OCI-LY1 (cell line): ENCODE measurements at regions not wholly inside any gene's neighbourhood (a gene's known extent, or its start where the extent isn't known, plus 50 kb on each side); places are given as distances from the start of the nearest gene placed in this dataset.
"Not testable (repeated sequence)": the region's sequence is repeated elsewhere in the genome, so short reads cannot be mapped to it uniquely, and the experiment has no call there.

Experiments used
- H2AFZ ChIP-seq: fragments of 200-600 bp; sonication (generic), shearing (Covaris generic); 2 replicates; pipeline ENCODE4 v1.6.0; 2014; ENCODE audit warnings: antibody characterized with exemption, mild to moderate bottlenecking, low read length
- H3F3A ChIP-seq: fragments of 200-600 bp; sonication (generic), shearing (Covaris generic); 2 replicates; pipeline ENCODE4 v1.6.0; 2014; ENCODE audit warnings: mild to moderate bottlenecking, antibody characterized with exemption, low read length, moderate library complexity; ENCODE audit not compliant: insufficient read depth
- H3K27ac ChIP-seq: fragments of 200-600 bp; sonication (generic); 2 replicates; pipeline ENCODE4 v1.5.1; 2014; ENCODE audit warnings: low read length, mixed run types, mild to moderate bottlenecking, low read depth; ENCODE audit not compliant: poor library complexity, severe bottlenecking
- H3K27me3 ChIP-seq: fragments of 200-600 bp; sonication (generic); 2 replicates; pipeline ENCODE4 v1.6.0; 2014; ENCODE audit warnings: antibody characterized with exemption, mild to moderate bottlenecking, low read length, moderate library complexity; ENCODE audit not compliant: insufficient read depth
- H3K36me3 ChIP-seq: fragments of 200-600 bp; sonication (generic); 2 replicates; pipeline ENCODE4 v1.6.1; 2014; ENCODE audit warnings: mild to moderate bottlenecking, antibody characterized with exemption, low read length, moderate library complexity, mixed read lengths; ENCODE audit not compliant: insufficient read depth
- H3K4me1 ChIP-seq: fragments of 200-600 bp; sonication (generic); 2 replicates; pipeline ENCODE4 v1.5.1; 2014; ENCODE audit warnings: mild to moderate bottlenecking, low read length, moderate library complexity; ENCODE audit not compliant: insufficient read depth, severe bottlenecking
- H3K4me2 ChIP-seq: fragments of 200-600 bp; sonication (generic), shearing (Covaris generic); 2 replicates; pipeline ENCODE4 v1.6.1; 2014; ENCODE audit warnings: low read length
- H3K4me3 ChIP-seq: fragments of 200-600 bp; sonication (generic); 2 replicates; pipeline ENCODE4 v1.5.1; 2014; ENCODE audit warnings: low read length, low read depth, mild to moderate bottlenecking, mixed read lengths; ENCODE audit not compliant: poor library complexity, severe bottlenecking
- H3K79me2 ChIP-seq: fragments of 200-600 bp; shearing (Covaris generic); 2 replicates; pipeline ENCODE4 v1.6.1; 2016; ENCODE audit warnings: mixed run types, low read length, mixed read lengths; ENCODE audit not compliant: insufficient read depth
- H3K9ac ChIP-seq: fragments of 200-600 bp; sonication (generic), shearing (Covaris generic); 2 replicates; pipeline ENCODE4 v1.6.1; 2014; ENCODE audit warnings: mild to moderate bottlenecking, low read length, mixed read lengths
- H3K9me2 ChIP-seq: fragments of 200-600 bp; sonication (generic), shearing (Covaris generic); 2 replicates; pipeline ENCODE4 v1.6.1; 2014; ENCODE audit warnings: low read depth, mild to moderate bottlenecking, low read length, mixed read lengths
- H3K9me3 ChIP-seq: fragments of 200-600 bp; shearing (Covaris generic); 2 replicates; pipeline ENCODE4 v1.6.1; 2014; ENCODE audit warnings: low read length, mixed read lengths
- H4K20me1 ChIP-seq: fragments of 200-600 bp; sonication (generic), shearing (Covaris generic); 2 replicates; pipeline ENCODE4 v1.6.0; 2016; ENCODE audit warnings: mild to moderate bottlenecking, low read length; ENCODE audit not compliant: insufficient read depth
- EZH2 ChIP-seq: fragments of 200-600 bp; sonication (generic), shearing (Covaris generic); IDR thresholded peaks from 2 replicates; pipeline ENCODE4 v1.8.0; 2017; ENCODE audit warnings: borderline replicate concordance, mixed run types, mild to moderate bottlenecking, antibody characterized with exemption, low read length, moderate library complexity, mixed read lengths
- TF ChIP-seq, protein P1 (sequence below): fragments of 200-600 bp; sonication (generic), shearing (Covaris generic); IDR thresholded peaks from 2 replicates; pipeline ENCODE4 v1.5.1; 2017; ENCODE audit warnings: mild to moderate bottlenecking, antibody characterized with exemption, low read length, moderate library complexity, mixed read lengths

DNA sequence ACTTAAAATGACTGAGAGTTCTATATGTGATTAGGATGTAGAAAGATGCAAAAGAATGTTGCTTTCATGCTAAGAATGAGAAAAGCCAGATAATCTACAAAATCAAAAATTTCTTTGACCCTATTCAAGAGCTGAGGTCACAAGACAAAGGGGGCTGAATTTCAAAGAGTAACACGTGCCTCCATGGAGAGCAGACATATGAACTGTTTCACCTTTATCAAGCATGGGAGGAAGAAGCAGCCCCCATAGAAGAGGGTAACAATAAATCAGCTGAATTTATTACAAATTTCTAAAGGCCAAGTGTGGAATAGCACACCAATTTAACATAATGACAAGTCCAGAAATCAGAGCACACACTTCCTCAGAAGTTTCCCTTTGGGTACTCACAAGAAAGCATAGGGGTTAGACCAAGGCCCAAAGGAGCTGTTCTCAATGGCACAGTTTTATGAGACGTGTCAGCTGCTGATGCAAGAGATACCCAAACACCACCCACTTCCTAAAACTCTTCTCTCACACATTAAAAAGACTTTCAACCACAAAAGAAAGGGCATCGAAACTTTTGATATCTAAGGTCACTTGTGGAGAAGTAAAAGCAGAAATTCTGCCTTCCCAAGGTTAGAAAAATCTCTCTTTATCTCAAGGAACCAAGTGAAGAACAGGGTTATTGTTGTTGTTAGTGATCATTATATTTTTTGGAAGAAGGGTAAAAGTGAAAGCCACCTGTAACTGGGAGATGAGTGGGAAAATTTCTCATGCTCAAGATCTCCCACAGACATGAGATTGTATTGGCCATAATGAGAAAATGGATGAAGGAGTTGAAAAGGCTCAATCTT lies 950.1 kb downstream of the TRIB2 start:
- TF ChIP-seq, protein P1, sequence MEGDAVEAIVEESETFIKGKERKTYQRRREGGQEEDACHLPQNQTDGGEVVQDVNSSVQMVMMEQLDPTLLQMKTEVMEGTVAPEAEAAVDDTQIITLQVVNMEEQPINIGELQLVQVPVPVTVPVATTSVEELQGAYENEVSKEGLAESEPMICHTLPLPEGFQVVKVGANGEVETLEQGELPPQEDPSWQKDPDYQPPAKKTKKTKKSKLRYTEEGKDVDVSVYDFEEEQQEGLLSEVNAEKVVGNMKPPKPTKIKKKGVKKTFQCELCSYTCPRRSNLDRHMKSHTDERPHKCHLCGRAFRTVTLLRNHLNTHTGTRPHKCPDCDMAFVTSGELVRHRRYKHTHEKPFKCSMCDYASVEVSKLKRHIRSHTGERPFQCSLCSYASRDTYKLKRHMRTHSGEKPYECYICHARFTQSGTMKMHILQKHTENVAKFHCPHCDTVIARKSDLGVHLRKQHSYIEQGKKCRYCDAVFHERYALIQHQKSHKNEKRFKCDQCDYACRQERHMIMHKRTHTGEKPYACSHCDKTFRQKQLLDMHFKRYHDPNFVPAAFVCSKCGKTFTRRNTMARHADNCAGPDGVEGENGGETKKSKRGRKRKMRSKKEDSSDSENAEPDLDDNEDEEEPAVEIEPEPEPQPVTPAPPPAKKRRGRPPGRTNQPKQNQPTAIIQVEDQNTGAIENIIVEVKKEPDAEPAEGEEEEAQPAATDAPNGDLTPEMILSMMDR = no peak
- no peak for TF ChIP-seq EZH2
- H3K9ac ChIP-seq = no peak overlapping the region
- no peak overlapping the region for H2AFZ ChIP-seq

DNA sequence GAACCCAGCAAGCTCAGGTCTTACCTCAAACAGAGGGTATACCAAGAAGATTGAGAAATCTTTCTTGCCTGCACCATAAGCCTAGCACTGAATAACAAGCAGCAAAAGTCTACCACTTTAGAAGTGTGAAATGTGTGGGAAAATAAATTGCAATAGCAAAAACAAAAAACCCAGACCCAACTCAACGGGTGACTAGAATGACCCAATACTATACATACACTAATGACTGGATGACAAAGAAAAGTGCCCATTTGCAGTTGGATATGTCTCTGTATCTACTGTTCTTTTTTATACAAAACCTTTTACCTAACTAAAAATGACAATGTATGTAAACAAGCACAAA lies 950.6 kb downstream of the TRIB2 start:
- no peaks in the 10 kb centered on the region for H3K27me3 ChIP-seq
- H3F3A ChIP-seq = no peaks in the 10 kb centered on the region
- no peaks in the 10 kb centered on the region for H3K9me3 ChIP-seq
- no peaks in the 10 kb centered on the region for H4K20me1 ChIP-seq
- no peak overlapping the region for H3K4me2 ChIP-seq
- H3K9me2 ChIP-seq = no peaks in the 10 kb centered on the region
- H2AFZ ChIP-seq = no peak overlapping the region
- TF ChIP-seq, protein P1 = no peak
- no peak for TF ChIP-seq EZH2
- no peaks in the 10 kb centered on the region for H3K4me1 ChIP-seq
- no peak overlapping the region for H3K27ac ChIP-seq
- no peak overlapping the region for H3K9ac ChIP-seq
- H3K36me3 ChIP-seq = no peaks in the 10 kb centered on the region
- H3K4me3 ChIP-seq = no peak overlapping the region
- no peaks in the 10 kb centered on the region for H3K79me2 ChIP-seq

More for the DNA sequence above, 950.1 kb downstream of the TRIB2 start:
- no peaks in the 10 kb centered on the region for H3K79me2 ChIP-seq
- H3K27me3 ChIP-seq = no peaks in the 10 kb centered on the region
- H3K36me3 ChIP-seq = no peaks in the 10 kb centered on the region
- no peaks in the 10 kb centered on the region for H4K20me1 ChIP-seq
- no peaks in the 10 kb centered on the region for H3K9me3 ChIP-seq
- no peak overlapping the region for H3K27ac ChIP-seq
- no peaks in the 10 kb centered on the region for H3K9me2 ChIP-seq
- no peak overlapping the region for H3K4me3 ChIP-seq
- no peaks in the 10 kb centered on the region for H3K4me1 ChIP-seq
- H3K4me2 ChIP-seq = no peak overlapping the region
- no peaks in the 10 kb centered on the region for H3F3A ChIP-seq

DNA sequence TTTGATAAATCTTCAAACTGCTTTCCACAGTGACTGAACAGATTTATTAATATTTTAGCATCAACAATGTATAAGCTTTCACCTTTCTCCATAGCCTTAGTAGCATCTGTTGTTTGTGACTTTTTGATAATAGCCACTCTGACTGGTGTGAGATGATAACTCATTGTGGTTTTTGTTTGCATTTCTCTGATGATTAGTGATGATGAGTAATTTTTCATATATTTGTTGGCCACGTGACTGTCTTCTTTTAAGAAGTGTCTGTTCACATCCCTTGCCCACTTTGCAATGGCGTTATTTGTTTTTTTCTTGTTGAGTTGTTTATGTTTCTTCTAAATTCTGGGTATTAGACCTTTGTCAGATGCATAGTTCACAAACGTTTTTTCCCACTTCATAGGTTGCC lies 952.9 kb downstream of the TRIB2 start:
- Histone ChIP-seq H2AFZ (no peak overlapping the region), H3K79me2 (no peaks in the 10 kb centered on the region)
- TF ChIP-seq, protein P1 = no peak
- no peak for TF ChIP-seq EZH2

DNA sequence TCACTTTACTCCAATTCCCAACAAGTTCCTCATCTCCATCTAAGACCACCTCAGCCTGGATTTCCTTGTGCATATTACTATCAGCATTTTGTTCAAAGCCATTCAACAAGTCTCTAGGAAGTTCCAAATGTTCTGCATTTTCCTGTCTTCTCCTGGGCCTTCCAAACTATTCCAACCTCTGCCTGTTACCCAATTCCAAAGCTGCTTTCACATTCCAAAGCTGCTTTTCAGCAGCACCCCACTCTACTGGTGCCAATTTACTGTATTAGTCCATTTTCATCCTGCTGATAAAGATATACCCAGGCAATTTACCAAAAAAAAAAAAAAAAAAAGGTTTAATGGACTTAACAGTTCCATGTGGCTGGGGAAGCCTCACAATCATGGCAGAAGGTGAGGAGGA lies 957.1 kb downstream of the TRIB2 start:
- H3F3A ChIP-seq, H3K4me3 ChIP-seq, H3K9me3 ChIP-seq, H3K4me2 ChIP-seq, H3K27ac ChIP-seq, H3K36me3 ChIP-seq, H3K9ac ChIP-seq, H3K27me3 ChIP-seq, H4K20me1 ChIP-seq, H3K79me2 ChIP-seq, H2AFZ ChIP-seq, H3K4me1 ChIP-seq, H3K9me2 ChIP-seq: not testable (repeated sequence)

More for the DNA sequence above, 952.9 kb downstream of the TRIB2 start:
- Histone ChIP-seq H3K27me3 (no peaks in the 10 kb centered on the region), H3K27ac (no peak overlapping the region), H3K4me3 (no peak overlapping the region), H3K9me3 (no peaks in the 10 kb centered on the region), H3K36me3 (no peaks in the 10 kb centered on the region), H3K4me1 (no peaks in the 10 kb centered on the region), H3K9ac (no peak overlapping the region), H3K9me2 (no peaks in the 10 kb centered on the region), H3F3A (no peaks in the 10 kb centered on the region), H3K4me2 (no peak overlapping the region), H4K20me1 (no peaks in the 10 kb centered on the region)
